Right lobe of liver (tissue), 6 donors: ENCODE measurements at regions not wholly inside any gene's neighbourhood (a gene's known extent, or its start where the extent isn't known, plus 50 kb on each side); places are given as distances from the start of the nearest gene placed in this dataset.
"Not testable (repeated sequence)": the region's sequence is repeated elsewhere in the genome, so short reads cannot be mapped to it uniquely, and the experiment has no call there.

Experiments
- ATAC-seq, 4 donors: fragments of 200-7000 bp; cut with Tn5 transposase; one replicate each; pipeline ENCODE4 v1.9.1; 2020; ENCODE audit warnings: mild to moderate bottlenecking in 4 of 4, moderate library complexity in 4 of 4
- DNase-seq, 3 donors: peaks; one replicate each; pipeline ENCODE4 v3.0.0-alpha.2; 2020
- H3K27ac ChIP-seq, 3 donors: fragments of 200-600 bp; one replicate each; pipeline ENCODE4 v1.8.0; 2022
- H3K27me3 ChIP-seq, 2 donors: fragments of 200-600 bp; one replicate each; pipeline ENCODE4 v1.8.0; 2022
- H3K36me3 ChIP-seq, 4 donors: fragments of 200-600 bp; sonication (generic) in 1 of 4; one replicate each; pipeline versions ENCODE4 v1.5.1 to v1.8.0; 2017 to 2022; ENCODE audit warnings: control low read depth in 1 of 4
- H3K4me1 ChIP-seq, 4 donors: fragments of 200-600 bp; sonication (generic) in 1 of 4; one replicate each; pipeline versions ENCODE4 v1.5.1 to v1.8.0; 2017 to 2022; ENCODE audit warnings: control low read depth in 1 of 4
- H3K4me3 ChIP-seq, 3 donors: fragments of 200-600 bp; one replicate each; pipeline ENCODE4 v1.8.0; 2022
- H3K9me3 ChIP-seq, 4 donors: fragments of 200-600 bp; sonication (generic) in 1 of 4; one replicate each; pipeline versions ENCODE4 v1.5.1 to v1.8.0; 2017 to 2022; ENCODE audit warnings: control low read depth in 1 of 4
- POLR2A ChIP-seq: fragments of 450-650 bp; IDR thresholded peaks from one replicate; pipeline ENCODE4 v1.6.1; 2017; ENCODE audit warnings: antibody characterized with exemption, mild to moderate bottlenecking
- WGBS: methylation state at CpG from one replicate; pipeline ENCODE4 v1.1.6; 2018; ENCODE audit warnings: low coverage, low lambda C conversion rate; ENCODE audit not compliant: insufficient coverage; ENCODE audit errors: missing lambda C conversion rate; 5-methylcytosine and 5-hydroxymethylcytosine counted together
- intact Hi-C, 2 donors: fragments of 100-400 bp; cut with DNase I; formaldehyde crosslinking; loops; one replicate each; pipeline versions ENCODE4 v1.11.2 to v1.14.1; 2022
- TF ChIP-seq, protein P1 (sequence below), 4 donors: fragments of 200-600 bp in 3 of 4; fragments of 450-650 bp in 1 of 4; IDR thresholded peaks; one replicate each; pipeline versions ENCODE4 v1.5.1 to v1.8.0; 2016 to 2022; ENCODE audit warnings: antibody characterized with exemption in 4 of 4, mild to moderate bottlenecking in 2 of 4
- donor health status: DM: no; HTN: yes; CAD: no.
- donor health status: DM: no; HTN: no; CAD: no.
- donor health status: DM: no; HTN: no; CAD: no.
- donor health status: DM: no; HTN: yes; CAD: no.
- donor health status: DM: no; HTN: yes; CAD: no.

DNA sequence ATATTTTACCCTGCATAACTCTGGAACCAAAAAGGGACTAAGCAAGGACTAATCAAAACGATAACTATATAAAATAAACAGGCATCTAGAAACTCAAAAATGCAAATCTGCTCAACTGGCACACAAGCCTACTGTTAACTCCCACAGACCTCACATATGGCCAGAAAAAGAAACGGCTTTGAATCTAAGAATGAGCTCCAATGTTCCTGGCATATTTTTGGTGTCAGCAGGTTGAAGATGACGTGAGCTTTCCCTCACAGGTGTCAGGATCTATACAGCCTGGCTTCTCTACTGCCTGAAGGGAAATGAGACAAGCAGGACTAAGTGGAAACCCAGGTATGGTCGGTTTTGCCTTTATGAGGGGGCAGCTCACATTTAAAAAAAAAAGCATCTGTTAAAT is 120.1 kb upstream of the SPATA12 start:
- ATAC-seq = no peak
- no peaks in the 10 kb centered on the region for H3K27me3 ChIP-seq
- WGBS = 59% methylated on average over 4 of the region's 4 CpGs

DNA sequence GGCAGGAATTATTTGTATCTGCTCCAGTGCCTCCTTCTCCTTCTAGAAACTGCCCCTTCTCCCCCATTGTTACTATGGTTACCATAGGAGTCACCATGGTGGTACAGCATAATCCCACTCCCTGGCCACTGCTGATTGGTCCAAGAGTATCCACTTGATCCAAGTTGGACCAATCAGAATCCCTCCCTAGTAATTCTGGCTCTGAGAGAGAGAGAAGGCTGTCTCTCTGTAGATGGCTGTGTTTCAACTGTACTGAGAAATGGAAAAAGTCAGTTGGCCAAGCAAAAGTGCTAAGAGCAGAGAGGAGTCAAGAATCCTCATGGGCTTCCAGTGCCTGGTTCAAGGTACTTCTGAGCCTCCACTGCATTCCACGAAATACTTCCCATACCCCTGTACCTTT is 120.6 kb upstream of the SPATA12 start:
- H3K27ac ChIP-seq = no peak overlapping the region
- H3K4me3 ChIP-seq = no peak overlapping the region
- no peaks in the 10 kb centered on the region for H3K27me3 ChIP-seq
- WGBS = no CpG with 5 or more reads among the region's 1 CpG
- no peaks in the 10 kb centered on the region for H3K4me1 ChIP-seq
- ATAC-seq (no peak), DNase-seq (no peak)
- intact Hi-C loops = no loop called here
- no peaks in the 10 kb centered on the region for H3K36me3 ChIP-seq
- no peaks in the 10 kb centered on the region for H3K9me3 ChIP-seq
- TF ChIP-seq, protein P1, sequence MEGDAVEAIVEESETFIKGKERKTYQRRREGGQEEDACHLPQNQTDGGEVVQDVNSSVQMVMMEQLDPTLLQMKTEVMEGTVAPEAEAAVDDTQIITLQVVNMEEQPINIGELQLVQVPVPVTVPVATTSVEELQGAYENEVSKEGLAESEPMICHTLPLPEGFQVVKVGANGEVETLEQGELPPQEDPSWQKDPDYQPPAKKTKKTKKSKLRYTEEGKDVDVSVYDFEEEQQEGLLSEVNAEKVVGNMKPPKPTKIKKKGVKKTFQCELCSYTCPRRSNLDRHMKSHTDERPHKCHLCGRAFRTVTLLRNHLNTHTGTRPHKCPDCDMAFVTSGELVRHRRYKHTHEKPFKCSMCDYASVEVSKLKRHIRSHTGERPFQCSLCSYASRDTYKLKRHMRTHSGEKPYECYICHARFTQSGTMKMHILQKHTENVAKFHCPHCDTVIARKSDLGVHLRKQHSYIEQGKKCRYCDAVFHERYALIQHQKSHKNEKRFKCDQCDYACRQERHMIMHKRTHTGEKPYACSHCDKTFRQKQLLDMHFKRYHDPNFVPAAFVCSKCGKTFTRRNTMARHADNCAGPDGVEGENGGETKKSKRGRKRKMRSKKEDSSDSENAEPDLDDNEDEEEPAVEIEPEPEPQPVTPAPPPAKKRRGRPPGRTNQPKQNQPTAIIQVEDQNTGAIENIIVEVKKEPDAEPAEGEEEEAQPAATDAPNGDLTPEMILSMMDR (IDR thresholded peaks at IDR 0.05) = no peak
- TF ChIP-seq POLR2A = no peak

More for the DNA sequence above, 120.1 kb upstream of the SPATA12 start:
- no peaks in the 10 kb centered on the region for H3K36me3 ChIP-seq
- H3K27ac ChIP-seq = no peak overlapping the region
- no peak for DNase-seq
- no peaks in the 10 kb centered on the region for H3K4me1 ChIP-seq
- no peaks in the 10 kb centered on the region for H3K9me3 ChIP-seq
- no peak overlapping the region for H3K4me3 ChIP-seq
- intact Hi-C loops = no loop called here
- TF ChIP-seq, protein P1 (IDR thresholded peaks at IDR 0.05) = no peak
- TF ChIP-seq POLR2A = no peak

DNA sequence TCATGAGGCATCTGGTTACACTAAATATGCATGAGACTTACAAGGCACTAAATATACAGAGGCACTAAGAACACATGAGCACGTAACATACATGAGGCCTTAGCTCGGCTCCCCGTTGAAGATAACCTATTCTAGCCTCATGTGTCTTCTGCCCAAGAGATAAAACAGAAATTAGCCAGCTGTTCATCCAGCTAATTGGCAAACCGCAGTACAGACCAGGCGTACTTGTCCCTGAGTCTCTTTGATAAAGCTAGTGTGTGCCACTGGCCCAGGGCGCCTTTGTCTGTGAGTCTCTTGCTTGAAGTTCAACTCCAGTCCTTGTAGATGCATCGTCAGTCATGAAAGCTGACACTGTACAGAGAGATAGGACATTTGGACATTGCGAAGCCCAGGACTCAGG is 121.9 kb upstream of the SPATA12 start:
- Histone ChIP-seq H3K4me1 (no peaks in the 10 kb centered on the region), H3K9me3 (no peaks in the 10 kb centered on the region), H3K27me3 (no peaks in the 10 kb centered on the region), H3K27ac (no peak overlapping the region), H3K36me3 (no peaks in the 10 kb centered on the region), H3K4me3 (no peak overlapping the region)
- no peak for TF ChIP-seq POLR2A
- TF ChIP-seq, protein P1 (IDR thresholded peaks at IDR 0.05) = no peak
- DNase-seq (no peak), ATAC-seq (no peak)
- WGBS = 82% methylated on average over 8 of the region's 8 CpGs
- intact Hi-C loops = no loop called here

DNA sequence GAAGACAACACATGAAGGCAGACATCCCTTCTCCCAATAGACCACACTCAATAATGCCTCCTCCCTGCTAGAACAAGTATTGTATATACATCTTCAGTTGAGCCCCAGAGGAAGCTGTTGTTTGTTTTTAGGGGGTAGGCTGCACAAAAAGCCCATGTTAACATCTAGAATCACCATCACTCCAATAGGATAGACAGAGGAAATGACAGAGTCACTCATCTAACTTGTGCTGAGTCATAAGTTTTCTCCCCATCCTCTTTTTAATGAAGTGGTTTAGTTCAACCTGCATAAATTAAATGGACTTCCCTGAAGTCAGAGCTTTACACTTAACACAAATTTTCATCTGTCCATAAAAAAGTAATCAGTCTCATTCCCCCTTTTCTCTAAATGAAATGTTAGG is 122.9 kb upstream of the SPATA12 start:
- TF ChIP-seq, protein P1 (IDR thresholded peaks at IDR 0.05) = no peak
- no peak for TF ChIP-seq POLR2A
- H3K27ac ChIP-seq = no peak overlapping the region
- H3K27me3 ChIP-seq = no peaks in the 10 kb centered on the region

DNA sequence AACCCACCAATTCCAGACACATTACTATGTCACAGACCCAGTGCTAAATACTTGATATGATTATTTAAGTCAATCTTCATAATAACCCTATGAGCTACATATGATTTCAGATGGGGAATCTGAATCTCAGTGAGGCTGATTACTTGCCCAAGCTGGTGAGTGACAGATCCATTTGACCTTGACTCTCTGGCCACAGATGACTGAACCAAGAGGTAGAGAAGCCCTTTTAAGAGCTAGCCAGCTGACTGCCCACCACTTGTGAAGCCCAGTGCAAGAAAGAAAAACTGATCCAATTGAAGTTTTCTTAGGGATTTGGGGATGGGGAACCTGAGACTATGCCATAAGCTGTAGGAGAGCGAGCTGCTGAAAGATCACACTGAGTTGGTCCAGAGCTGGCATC is 124.7 kb upstream of the SPATA12 start:
- Histone ChIP-seq H3K27me3 (no peaks in the 10 kb centered on the region), H3K4me1 (no peaks in the 10 kb centered on the region), H3K27ac (no peak overlapping the region), H3K36me3 (no peaks in the 10 kb centered on the region), H3K4me3 (no peak overlapping the region), H3K9me3 (no peaks in the 10 kb centered on the region)
- 73% methylated on average over 1 of the region's 1 CpG for WGBS
- TF ChIP-seq POLR2A = no peak
- TF ChIP-seq, protein P1 (IDR thresholded peaks at IDR 0.05) = no peak
- DNase-seq (no peak), ATAC-seq (no peak)
- intact Hi-C loops = no loop called here

More for the DNA sequence above, 122.9 kb upstream of the SPATA12 start:
- intact Hi-C loops = no loop called here
- no peak overlapping the region for H3K4me3 ChIP-seq
- H3K9me3 ChIP-seq = no peaks in the 10 kb centered on the region
- H3K36me3 ChIP-seq = no peaks in the 10 kb centered on the region
- H3K4me1 ChIP-seq = no peaks in the 10 kb centered on the region
- no peak for DNase-seq
- no peak for ATAC-seq

DNA sequence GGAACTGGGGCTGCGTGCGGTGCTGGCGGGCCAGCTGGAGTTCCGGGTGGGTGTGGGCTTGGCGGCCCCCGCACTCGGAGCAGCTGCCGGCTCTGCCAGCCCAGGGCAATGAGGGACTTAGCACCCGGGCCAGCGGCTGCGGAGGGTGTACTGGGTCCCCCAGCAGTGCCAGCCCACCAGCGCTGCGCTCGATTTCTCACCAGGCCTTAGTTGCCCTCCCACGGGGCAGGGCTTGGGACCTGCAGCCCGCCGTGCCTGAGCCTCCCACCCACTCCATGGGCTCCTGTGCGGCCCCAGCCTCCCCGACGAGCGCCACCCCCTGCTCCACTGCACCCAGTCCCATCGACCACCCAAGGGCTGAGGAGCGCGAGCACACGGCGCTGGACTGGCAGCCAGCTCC is 126.0 kb upstream of the SPATA12 start:
- H3K27me3 ChIP-seq, H3K4me3 ChIP-seq, H3K36me3 ChIP-seq, H3K4me1 ChIP-seq, H3K9me3 ChIP-seq, DNase-seq, ATAC-seq, H3K27ac ChIP-seq, intact Hi-C loops: not testable (repeated sequence)
- WGBS = no CpG with 5 or more reads among the region's 26 CpGs
